ENCODE measurements at regions not wholly inside any gene's neighbourhood (a gene's known extent, or its start where the extent isn't known, plus 50 kb on each side); places are given as distances from the start of the nearest gene placed in this dataset.

DNA sequence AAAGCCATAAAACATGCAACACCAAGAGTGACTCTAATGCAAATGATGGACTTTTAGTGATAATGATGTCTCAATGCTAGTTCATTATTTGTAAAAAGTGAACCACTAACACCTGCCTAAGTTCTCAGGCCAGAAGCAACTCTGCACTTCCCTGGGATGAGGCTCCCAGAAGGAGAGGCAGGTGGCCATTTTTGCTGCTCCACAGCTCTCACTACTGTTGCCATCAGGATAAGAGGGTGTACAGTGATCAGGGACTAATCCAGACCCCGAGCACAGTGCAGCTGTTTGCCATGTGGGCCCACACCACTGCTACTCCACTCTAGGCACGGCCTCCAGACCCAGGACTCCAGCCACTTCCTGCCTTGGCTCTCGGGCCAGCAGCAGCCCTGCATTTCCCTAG lies 828.3 kb upstream of the MIR17HG start (continued):
- TF ChIP-seq, protein P1, sequence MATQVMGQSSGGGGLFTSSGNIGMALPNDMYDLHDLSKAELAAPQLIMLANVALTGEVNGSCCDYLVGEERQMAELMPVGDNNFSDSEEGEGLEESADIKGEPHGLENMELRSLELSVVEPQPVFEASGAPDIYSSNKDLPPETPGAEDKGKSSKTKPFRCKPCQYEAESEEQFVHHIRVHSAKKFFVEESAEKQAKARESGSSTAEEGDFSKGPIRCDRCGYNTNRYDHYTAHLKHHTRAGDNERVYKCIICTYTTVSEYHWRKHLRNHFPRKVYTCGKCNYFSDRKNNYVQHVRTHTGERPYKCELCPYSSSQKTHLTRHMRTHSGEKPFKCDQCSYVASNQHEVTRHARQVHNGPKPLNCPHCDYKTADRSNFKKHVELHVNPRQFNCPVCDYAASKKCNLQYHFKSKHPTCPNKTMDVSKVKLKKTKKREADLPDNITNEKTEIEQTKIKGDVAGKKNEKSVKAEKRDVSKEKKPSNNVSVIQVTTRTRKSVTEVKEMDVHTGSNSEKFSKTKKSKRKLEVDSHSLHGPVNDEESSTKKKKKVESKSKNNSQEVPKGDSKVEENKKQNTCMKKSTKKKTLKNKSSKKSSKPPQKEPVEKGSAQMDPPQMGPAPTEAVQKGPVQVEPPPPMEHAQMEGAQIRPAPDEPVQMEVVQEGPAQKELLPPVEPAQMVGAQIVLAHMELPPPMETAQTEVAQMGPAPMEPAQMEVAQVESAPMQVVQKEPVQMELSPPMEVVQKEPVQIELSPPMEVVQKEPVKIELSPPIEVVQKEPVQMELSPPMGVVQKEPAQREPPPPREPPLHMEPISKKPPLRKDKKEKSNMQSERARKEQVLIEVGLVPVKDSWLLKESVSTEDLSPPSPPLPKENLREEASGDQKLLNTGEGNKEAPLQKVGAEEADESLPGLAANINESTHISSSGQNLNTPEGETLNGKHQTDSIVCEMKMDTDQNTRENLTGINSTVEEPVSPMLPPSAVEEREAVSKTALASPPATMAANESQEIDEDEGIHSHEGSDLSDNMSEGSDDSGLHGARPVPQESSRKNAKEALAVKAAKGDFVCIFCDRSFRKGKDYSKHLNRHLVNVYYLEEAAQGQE (IDR thresholded peaks at IDR 0.05; ENCODE audit: unreplicated experiment), result no peak
- TF ChIP-seq, protein P2, sequence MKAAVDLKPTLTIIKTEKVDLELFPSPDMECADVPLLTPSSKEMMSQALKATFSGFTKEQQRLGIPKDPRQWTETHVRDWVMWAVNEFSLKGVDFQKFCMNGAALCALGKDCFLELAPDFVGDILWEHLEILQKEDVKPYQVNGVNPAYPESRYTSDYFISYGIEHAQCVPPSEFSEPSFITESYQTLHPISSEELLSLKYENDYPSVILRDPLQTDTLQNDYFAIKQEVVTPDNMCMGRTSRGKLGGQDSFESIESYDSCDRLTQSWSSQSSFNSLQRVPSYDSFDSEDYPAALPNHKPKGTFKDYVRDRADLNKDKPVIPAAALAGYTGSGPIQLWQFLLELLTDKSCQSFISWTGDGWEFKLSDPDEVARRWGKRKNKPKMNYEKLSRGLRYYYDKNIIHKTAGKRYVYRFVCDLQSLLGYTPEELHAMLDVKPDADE (IDR thresholded peaks at IDR 0.05), result no peak
- TF ChIP-seq EZH2phosphoT487 (IDR thresholded peaks at IDR 0.05; ENCODE audit: unreplicated experiment), result no peak
- no peak for TF ChIP-seq STAT1 (IDR thresholded peaks at IDR 0.05; ENCODE audit: unreplicated experiment)
- no peak for TF ChIP-seq POLR2AphosphoS5 (IDR thresholded peaks at IDR 0.05; ENCODE audit: low read depth)
- TF ChIP-seq, protein P3, sequence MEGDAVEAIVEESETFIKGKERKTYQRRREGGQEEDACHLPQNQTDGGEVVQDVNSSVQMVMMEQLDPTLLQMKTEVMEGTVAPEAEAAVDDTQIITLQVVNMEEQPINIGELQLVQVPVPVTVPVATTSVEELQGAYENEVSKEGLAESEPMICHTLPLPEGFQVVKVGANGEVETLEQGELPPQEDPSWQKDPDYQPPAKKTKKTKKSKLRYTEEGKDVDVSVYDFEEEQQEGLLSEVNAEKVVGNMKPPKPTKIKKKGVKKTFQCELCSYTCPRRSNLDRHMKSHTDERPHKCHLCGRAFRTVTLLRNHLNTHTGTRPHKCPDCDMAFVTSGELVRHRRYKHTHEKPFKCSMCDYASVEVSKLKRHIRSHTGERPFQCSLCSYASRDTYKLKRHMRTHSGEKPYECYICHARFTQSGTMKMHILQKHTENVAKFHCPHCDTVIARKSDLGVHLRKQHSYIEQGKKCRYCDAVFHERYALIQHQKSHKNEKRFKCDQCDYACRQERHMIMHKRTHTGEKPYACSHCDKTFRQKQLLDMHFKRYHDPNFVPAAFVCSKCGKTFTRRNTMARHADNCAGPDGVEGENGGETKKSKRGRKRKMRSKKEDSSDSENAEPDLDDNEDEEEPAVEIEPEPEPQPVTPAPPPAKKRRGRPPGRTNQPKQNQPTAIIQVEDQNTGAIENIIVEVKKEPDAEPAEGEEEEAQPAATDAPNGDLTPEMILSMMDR (conservative IDR thresholded peaks at IDR 0.05; ENCODE audit: low read depth in 2 of 2), result no peak
- TF ChIP-seq NANOG (IDR thresholded peaks at IDR 0.05; ENCODE audit: borderline replicate concordance), result no peak
- TF ChIP-seq EZH2 (IDR thresholded peaks at IDR 0.05; ENCODE audit: low read depth, unreplicated experiment), result no peak
- no peak for TF ChIP-seq CREB1 (CRISPR knock-in tag; IDR thresholded peaks at IDR 0.05; ENCODE audit: low read depth)

DNA sequence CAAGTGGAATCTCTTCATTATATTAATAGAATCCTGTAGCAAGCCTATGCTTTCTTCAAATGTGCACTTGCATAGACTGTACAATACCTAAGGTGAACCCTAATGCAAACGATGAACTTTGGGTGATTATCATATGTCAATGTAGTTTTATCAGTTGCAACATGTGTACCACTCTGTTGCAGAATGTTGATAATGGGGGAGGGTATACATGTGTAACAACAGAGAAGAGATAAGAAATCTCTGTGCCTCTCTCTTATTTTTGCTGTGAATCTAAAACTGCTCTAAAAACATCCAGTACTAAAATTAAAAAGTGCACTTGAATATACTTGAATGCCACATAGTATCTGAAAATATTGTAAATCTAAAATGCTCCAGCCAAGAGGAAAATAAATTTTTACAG lies 820.8 kb upstream of the MIR17HG start:
- Histone ChIP-seq H3K9me2 (ENCODE audit: insufficient read depth) (no peaks in the 10 kb centered on the region), H3K4me3 (no peak overlapping the region), H3K4me2 (no peak overlapping the region), H3K79me2 (replicated peaks; ENCODE audit: insufficient read depth) (no peaks in the 10 kb centered on the region), H3K36me3 (ENCODE audit: insufficient read depth) (no peaks in the 10 kb centered on the region), H3F3A (replicated peaks; ENCODE audit: low read depth) (no peaks in the 10 kb centered on the region), H3K27me3 (ENCODE audit: insufficient read depth) (no peaks in the 10 kb centered on the region), H3K4me1 (ENCODE audit: insufficient read depth) (no peaks in the 10 kb centered on the region), H2AFZ (no peak overlapping the region), H3K27ac (ENCODE audit: low read depth) (no peak overlapping the region), H4K20me1 (replicated peaks; ENCODE audit: insufficient read depth) (no peaks in the 10 kb centered on the region)
- TF ChIP-seq ZNF331 (CRISPR knock-in tag; IDR thresholded peaks at IDR 0.05; ENCODE audit: low read depth) (no peak), POLR2AphosphoS5 (IDR thresholded peaks at IDR 0.05; ENCODE audit: low read depth) (no peak), STAT1 (IDR thresholded peaks at IDR 0.05; ENCODE audit: unreplicated experiment) (no peak), ZNF114 (CRISPR knock-in tag; IDR thresholded peaks at IDR 0.05) (no peak), EZH2 (IDR thresholded peaks at IDR 0.05; ENCODE audit: low read depth, unreplicated experiment) (no peak), CREB1 (CRISPR knock-in tag; IDR thresholded peaks at IDR 0.05; ENCODE audit: low read depth) (no peak), EZH2phosphoT487 (IDR thresholded peaks at IDR 0.05; ENCODE audit: unreplicated experiment) (no peak)
- TF ChIP-seq, protein P3 (conservative IDR thresholded peaks at IDR 0.05; ENCODE audit: low read depth in 2 of 2), result no peak
- TF ChIP-seq, protein P2 (IDR thresholded peaks at IDR 0.05), result no peak
- TF ChIP-seq, protein P1 (IDR thresholded peaks at IDR 0.05; ENCODE audit: unreplicated experiment), result no peak
- DNase-seq (ENCODE audit: low spot score), result no peak
- H3K4me3 Mint-ChIP-seq, result no peak overlapping the region
- peaks cover 6% of the 10 kb centered on the region; the same call in 1 of the 3 replicates for H3K9me3 Mint-ChIP-seq
- no peak overlapping the region for H3K27ac Mint-ChIP-seq
- no peak for ATAC-seq
- H3K27me3 Mint-ChIP-seq (ENCODE audit: insufficient read depth, low read depth, poor library complexity), result peaks cover 1% of the 10 kb centered on the region
- H3K36me3 Mint-ChIP-seq (ENCODE audit: low read depth), result no peaks in the 10 kb centered on the region
- no peaks in the 10 kb centered on the region for H3K4me1 Mint-ChIP-seq

Data from GM23338 (cell line).